Esophagus muscularis mucosa (tissue), 4 donors: ENCODE measurements at regions not wholly inside any gene's neighbourhood (a gene's known extent, or its start where the extent isn't known, plus 50 kb on each side); places are given as distances from the start of the nearest gene placed in this dataset.

Experiments
- DNase-seq: peaks from one replicate; pipeline ENCODE4 v3.0.0-alpha.2; 2017; ENCODE audit errors: extremely low spot score
- H3K27ac ChIP-seq, 4 donors: fragments of 200-600 bp; sonication (generic); replicated peaks in 1 of 4; 1 replicate in 3 of 4; 2 replicates in 1 of 4; pipeline ENCODE4 v1.5.1; 2016 to 2019; ENCODE audit warnings: mild to moderate bottlenecking in 1 of 4
- H3K27me3 ChIP-seq, 4 donors: fragments of 200-600 bp; sonication (generic); one replicate each; pipeline versions ENCODE4 v1.5.1 to v1.6.0; 2016 to 2019
- H3K36me3 ChIP-seq, 4 donors: fragments of 200-600 bp; sonication (generic); one replicate each; pipeline ENCODE4 v1.5.1; 2016 to 2019
- H3K4me1 ChIP-seq, 4 donors: fragments of 200-600 bp; sonication (generic); one replicate each; pipeline ENCODE4 v1.5.1; 2016 to 2019
- H3K4me3 ChIP-seq, 4 donors: fragments of 200-600 bp; sonication (generic); 1 replicate in 2 of 4; 2 replicates in 2 of 4; pipeline ENCODE4 v1.5.1; 2016 to 2019; ENCODE audit warnings: mild to moderate bottlenecking in 4 of 4, moderate library complexity in 1 of 4
- H3K9me3 ChIP-seq, 4 donors: fragments of 200-600 bp; sonication (generic); 1 replicate in 3 of 4; 2 replicates in 1 of 4; pipeline ENCODE4 v1.5.1; 2016 to 2019
- CTCF ChIP-seq, 3 experiments: fragments of 200-600 bp in 2 of 3; fragments of 450-650 bp in 1 of 3; sonication (generic) in 2 of 3; IDR thresholded peaks; one replicate each; pipeline ENCODE4 v1.5.1; 2017 to 2019; ENCODE audit warnings: antibody characterized with exemption in 3 of 3, mild to moderate bottlenecking in 2 of 3, moderate library complexity in 1 of 3
- EP300 ChIP-seq: sonication (generic); formaldehyde crosslinking; IDR thresholded peaks from one replicate; pipeline ENCODE4 v1.6.1; 2017; ENCODE audit warnings: antibody characterized with exemption
- POLR2A ChIP-seq: fragments of 450-650 bp; IDR thresholded peaks from one replicate; pipeline ENCODE4 v1.6.1; 2017; ENCODE audit warnings: antibody characterized with exemption, moderate library complexity, mild to moderate bottlenecking, low read depth
- POLR2AphosphoS5 ChIP-seq, 2 donors: sonication (generic); formaldehyde crosslinking; IDR thresholded peaks; one replicate each; pipeline ENCODE4 v1.6.1; 2017; ENCODE audit warnings: antibody characterized with exemption in 2 of 2
- WGBS: methylation state at CpG from one replicate; pipeline ENCODE4 v1.1.5; 2018; 5-methylcytosine and 5-hydroxymethylcytosine counted together
- intact Hi-C: fragments of 100-400 bp; cut with DNase I; formaldehyde crosslinking; loops from one replicate; pipeline ENCODE4 v1.15.1; 2023

- DNase-seq: no peak
- no peak for TF ChIP-seq EP300
- TF ChIP-seq POLR2AphosphoS5 (IDR thresholded peaks at IDR 0.05): no peak
- TF ChIP-seq POLR2A: no peak
- no peak for TF ChIP-seq CTCF (IDR thresholded peaks at IDR 0.05)
- Histone ChIP-seq H3K4me1 (no peaks in the 10 kb centered on the region), H3K4me3 (no peak overlapping the region), H3K27ac (no peak overlapping the region), H3K9me3 (no peaks in the 10 kb centered on the region), H3K27me3 (no peaks in the 10 kb centered on the region), H3K36me3 (no peaks in the 10 kb centered on the region)
- WGBS: 85% methylated on average over 6 of the region's 6 CpGs
- intact Hi-C loops: no loop called here
Measured at GRCh38 chr3:111282024-111282423, 210.4 kb downstream of the NECTIN3 start.

GRCh38 chr3:111283165-111283564 lies 211.5 kb downstream of the NECTIN3 start:
- TF ChIP-seq CTCF (IDR thresholded peaks at IDR 0.05) (no peak), POLR2A (no peak), EP300 (no peak), POLR2AphosphoS5 (IDR thresholded peaks at IDR 0.05) (no peak)
- H3K36me3 ChIP-seq: no peaks in the 10 kb centered on the region
- no peak for DNase-seq
- WGBS: 72% methylated on average over 4 of the region's 4 CpGs
- intact Hi-C loops: no loop called here
- H3K4me1 ChIP-seq: no peaks in the 10 kb centered on the region
- H3K4me3 ChIP-seq: no peak overlapping the region
- no peaks in the 10 kb centered on the region for H3K27me3 ChIP-seq
- H3K9me3 ChIP-seq: no peaks in the 10 kb centered on the region
- no peak overlapping the region for H3K27ac ChIP-seq

- Histone ChIP-seq H3K27me3 (no peaks in the 10 kb centered on the region), H3K4me1 (no peaks in the 10 kb centered on the region), H3K9me3 (no peaks in the 10 kb centered on the region), H3K27ac (no peak overlapping the region), H3K36me3 (no peaks in the 10 kb centered on the region), H3K4me3 (no peak overlapping the region)
- TF ChIP-seq POLR2AphosphoS5 (IDR thresholded peaks at IDR 0.05): no peak
- intact Hi-C loops: no loop called here
- DNase-seq: no peak
- WGBS: 88% methylated on average over 4 of the region's 4 CpGs
Measured at GRCh38 chr3:111284503-111285183, 213.0 kb downstream of the NECTIN3 start.

- Histone ChIP-seq H3K4me1 (no peaks in the 10 kb centered on the region), H3K4me3 (no peak overlapping the region), H3K9me3 (no peaks in the 10 kb centered on the region), H3K27ac (no peak overlapping the region), H3K36me3 (no peaks in the 10 kb centered on the region), H3K27me3 (no peaks in the 10 kb centered on the region)
- intact Hi-C loops: no loop called here
- TF ChIP-seq CTCF (IDR thresholded peaks at IDR 0.05) (no peak), POLR2AphosphoS5 (IDR thresholded peaks at IDR 0.05) (no peak), POLR2A (no peak)
- 95% methylated on average over 1 of the region's 1 CpG for WGBS
- DNase-seq: no peak
Measured at GRCh38 chr3:111285184-111285538, 213.5 kb downstream of the NECTIN3 start.

GRCh38 chr3:111285694-111286093 lies 214.1 kb downstream of the NECTIN3 start:
- WGBS: 67% methylated on average over 4 of the region's 4 CpGs
- no peak for TF ChIP-seq EP300
- no peak for TF ChIP-seq CTCF (IDR thresholded peaks at IDR 0.05)
- no peak for TF ChIP-seq POLR2A
- no peak for TF ChIP-seq POLR2AphosphoS5 (IDR thresholded peaks at IDR 0.05)

More at GRCh38 chr3:111285694-111286093, 214.1 kb downstream of the NECTIN3 start:
- no peaks in the 10 kb centered on the region for H3K9me3 ChIP-seq
- DNase-seq: no peak
- H3K4me3 ChIP-seq: no peak overlapping the region
- H3K36me3 ChIP-seq: no peaks in the 10 kb centered on the region
- no peaks in the 10 kb centered on the region for H3K27me3 ChIP-seq
- no peaks in the 10 kb centered on the region for H3K4me1 ChIP-seq
- H3K27ac ChIP-seq: no peak overlapping the region
- intact Hi-C loops: no loop called here
